Trophoblast cell (in vitro differentiated cells and primary cell): ENCODE measurements at regions not wholly inside any gene's neighbourhood (a gene's known extent, or its start where the extent isn't known, plus 50 kb on each side); places are given as distances from the start of the nearest gene placed in this dataset.

Experiments used
- DNase-seq, 2 donors: peaks; one replicate each; pipeline ENCODE4 v3.0.0-alpha.2; 2016
- H2AFZ ChIP-seq: 2 replicates; pipeline ENCODE4 v1.6.1; 2013; ENCODE audit warnings: low read length, moderate library complexity, mild to moderate bottlenecking; ENCODE audit not compliant: insufficient read depth, poor library complexity
- H2AK5ac ChIP-seq: 2 replicates; pipeline ENCODE4 v1.6.1; 2013; ENCODE audit warnings: mild to moderate bottlenecking, low read length
- H2BK120ac ChIP-seq: 2 replicates; pipeline ENCODE4 v1.6.1; 2013; ENCODE audit warnings: low read length, mild to moderate bottlenecking, moderate library complexity; ENCODE audit not compliant: insufficient read depth, poor library complexity
- H2BK12ac ChIP-seq: 2 replicates; pipeline ENCODE4 v1.6.1; 2013; ENCODE audit warnings: mild to moderate bottlenecking, low read length, moderate library complexity
- H2BK5ac ChIP-seq: 2 replicates; pipeline ENCODE4 v1.6.1; 2013; ENCODE audit warnings: low read length, low read depth, moderate library complexity, mild to moderate bottlenecking; ENCODE audit not compliant: poor library complexity
- H3K14ac ChIP-seq: 2 replicates; pipeline ENCODE4 v1.6.1; 2013; ENCODE audit warnings: mild to moderate bottlenecking, low read length
- H3K18ac ChIP-seq: 2 replicates; pipeline ENCODE4 v1.6.1; 2013; ENCODE audit warnings: mild to moderate bottlenecking, low read length
- H3K23ac ChIP-seq: 2 replicates; pipeline ENCODE4 v1.6.1; 2013; ENCODE audit warnings: low read length
- H3K27ac ChIP-seq: 2 replicates; pipeline ENCODE4 v1.5.1; 2013; ENCODE audit warnings: low read depth, mild to moderate bottlenecking, inconsistent platforms, low read length, moderate library complexity
- H3K27me3 ChIP-seq: 2 replicates; pipeline ENCODE4 v1.6.1; 2013; ENCODE audit warnings: inconsistent platforms, mild to moderate bottlenecking, low read length, moderate library complexity; ENCODE audit not compliant: insufficient read depth
- H3K36me3 ChIP-seq, 2 experiments: 1 replicate in 1 of 2; 2 replicates in 1 of 2; pipeline ENCODE4 v1.6.1; 2013; ENCODE audit warnings: low read length in 2 of 2, mild to moderate bottlenecking in 2 of 2, moderate library complexity in 1 of 2; ENCODE audit not compliant: insufficient read depth in 2 of 2, control insufficient read depth in 1 of 2
- H3K4ac ChIP-seq: 2 replicates; pipeline ENCODE4 v1.6.1; 2013; ENCODE audit warnings: low read depth, mild to moderate bottlenecking, low read length, moderate library complexity
- H3K4me1 ChIP-seq, 2 experiments: 1 replicate in 1 of 2; 2 replicates in 1 of 2; pipeline ENCODE4 v1.6.1; 2013; ENCODE audit warnings: low read length in 2 of 2, mild to moderate bottlenecking in 2 of 2, moderate library complexity in 1 of 2; ENCODE audit not compliant: insufficient read depth in 2 of 2, control insufficient read depth in 1 of 2
- H3K4me2 ChIP-seq: 2 replicates; pipeline ENCODE4 v1.6.1; 2013; ENCODE audit warnings: inconsistent platforms, mild to moderate bottlenecking, low read length, moderate library complexity
- H3K4me3 ChIP-seq: 2 replicates; pipeline ENCODE4 v1.5.1; 2013; ENCODE audit warnings: mild to moderate bottlenecking, low read depth, low read length, inconsistent platforms
- H3K79me1 ChIP-seq: one replicate; pipeline ENCODE4 v1.6.1; 2013; ENCODE audit warnings: low read length
- H3K79me2 ChIP-seq: 2 replicates; pipeline ENCODE4 v1.6.1; 2013; ENCODE audit warnings: low read length, mild to moderate bottlenecking; ENCODE audit not compliant: control insufficient read depth, insufficient read depth, poor library complexity
- H3K9ac ChIP-seq: 2 replicates; pipeline ENCODE4 v1.6.1; 2013; ENCODE audit warnings: mild to moderate bottlenecking, low read length
- H3K9me3 ChIP-seq: 2 replicates; pipeline ENCODE4 v1.6.1; 2013; ENCODE audit warnings: low read depth, mild to moderate bottlenecking, control low read depth, inconsistent platforms, low read length; ENCODE audit not compliant: insufficient read depth
- H4K12ac ChIP-seq: 2 replicates; pipeline ENCODE4 v1.6.1; 2013; ENCODE audit warnings: low read depth, mild to moderate bottlenecking, low read length, moderate library complexity
- H4K8ac ChIP-seq: 2 replicates; pipeline ENCODE4 v1.6.1; 2013; ENCODE audit warnings: low read depth, mild to moderate bottlenecking, low read length, moderate library complexity
- H4K91ac ChIP-seq: one replicate; pipeline ENCODE4 v1.6.1; 2013; ENCODE audit warnings: low read depth, mild to moderate bottlenecking, low read length, moderate library complexity
- WGBS: extraction: QIAGEN DNeasy Blood & Tissue Kit; methylation state at CpG from one replicate; pipeline ENCODE4 v1.1.7; 2013; ENCODE audit warnings: missing lambda C conversion rate; ENCODE audit not compliant: insufficient read length, insufficient coverage; ENCODE audit errors: extremely low coverage; 5-methylcytosine and 5-hydroxymethylcytosine counted together

- Histone ChIP-seq H3K27ac (no peak overlapping the region), H2AK5ac (no peak overlapping the region), H3K4me3 (no peak overlapping the region), H3K79me1 (no peaks in the 10 kb centered on the region), H2BK5ac (no peak overlapping the region), H3K27me3 (no peaks in the 10 kb centered on the region), H4K12ac (no peak overlapping the region), H3K79me2 (no peaks in the 10 kb centered on the region), H3K23ac (no peak overlapping the region), H2AFZ (no peak overlapping the region), H3K9ac (no peak overlapping the region), H4K91ac (no peak overlapping the region), H3K36me3 (no peaks in the 10 kb centered on the region), H3K4me2 (no peak overlapping the region), H3K4ac (no peak overlapping the region), H3K9me3 (no peaks in the 10 kb centered on the region), H4K8ac (no peak overlapping the region), H3K18ac (no peak overlapping the region), H3K14ac (no peak overlapping the region), H2BK120ac (no peak overlapping the region), H2BK12ac (no peak overlapping the region), H3K4me1 (no peaks in the 10 kb centered on the region)
- no CpG with 5 or more reads among the region's 2 CpGs for WGBS
- DNase-seq: no peak
Measured at GRCh38 chr2:58419983-58420382, 178.9 kb upstream of the FANCL start.

- H3K4me2 ChIP-seq: no peak overlapping the region
- no peak overlapping the region for H3K9ac ChIP-seq
- no peaks in the 10 kb centered on the region for H3K36me3 ChIP-seq
- no peak overlapping the region for H4K8ac ChIP-seq
- H3K4me1 ChIP-seq: no peaks in the 10 kb centered on the region
- no peaks in the 10 kb centered on the region for H3K79me1 ChIP-seq
- H4K12ac ChIP-seq: no peak overlapping the region
- H2BK120ac ChIP-seq: no peak overlapping the region
- no peak overlapping the region for H3K23ac ChIP-seq
- no peak overlapping the region for H3K14ac ChIP-seq
- no peak overlapping the region for H3K4me3 ChIP-seq
- H3K27ac ChIP-seq: no peak overlapping the region
- H2BK12ac ChIP-seq: no peak overlapping the region
- no peak overlapping the region for H2AK5ac ChIP-seq
- no peaks in the 10 kb centered on the region for H3K9me3 ChIP-seq
- WGBS: no CpG with 5 or more reads among the region's 3 CpGs
- no peaks in the 10 kb centered on the region for H3K27me3 ChIP-seq
- no peak overlapping the region for H2BK5ac ChIP-seq
- no peak overlapping the region for H3K4ac ChIP-seq
- H2AFZ ChIP-seq: no peak overlapping the region
- no peak for DNase-seq
- no peak overlapping the region for H4K91ac ChIP-seq
- H3K18ac ChIP-seq: no peak overlapping the region
- no peaks in the 10 kb centered on the region for H3K79me2 ChIP-seq
Measured at GRCh38 chr2:58416696-58417095, 175.6 kb upstream of the FANCL start.

- DNase-seq: no peak
- Histone ChIP-seq H3K9me3 (no peaks in the 10 kb centered on the region), H3K9ac (no peak overlapping the region), H3K4me1 (no peaks in the 10 kb centered on the region), H3K4ac (no peak overlapping the region), H2AFZ (no peak overlapping the region), H3K27ac (no peak overlapping the region), H3K27me3 (no peaks in the 10 kb centered on the region), H2AK5ac (no peak overlapping the region), H3K23ac (no peak overlapping the region), H4K8ac (no peak overlapping the region), H3K36me3 (no peaks in the 10 kb centered on the region), H4K91ac (no peak overlapping the region), H2BK12ac (no peak overlapping the region), H3K79me2 (no peaks in the 10 kb centered on the region), H3K4me3 (no peak overlapping the region), H3K79me1 (no peaks in the 10 kb centered on the region), H2BK120ac (no peak overlapping the region), H3K18ac (no peak overlapping the region), H2BK5ac (no peak overlapping the region), H4K12ac (no peak overlapping the region), H3K4me2 (no peak overlapping the region), H3K14ac (no peak overlapping the region)
- no CpG with 5 or more reads among the region's 2 CpGs for WGBS
Measured at GRCh38 chr2:58414506-58414905, 173.4 kb upstream of the FANCL start.

DNA sequence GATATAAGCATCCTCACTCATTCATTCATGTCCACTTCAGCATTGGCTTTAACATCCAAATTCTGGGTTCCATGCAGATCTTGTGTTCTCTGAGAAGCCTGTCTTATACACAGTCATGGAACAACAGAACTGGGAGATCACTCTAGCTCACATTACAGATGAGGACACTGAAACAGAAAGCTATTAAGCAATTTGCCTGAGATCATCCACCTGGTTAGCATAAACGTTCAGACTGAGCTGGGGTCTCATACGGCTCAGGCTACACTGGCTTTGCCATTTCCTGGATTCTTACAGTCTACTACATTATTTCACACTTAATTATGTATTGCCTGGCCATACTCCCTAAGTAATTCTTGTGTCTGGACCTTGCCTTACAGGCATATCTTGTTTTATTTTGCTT is 169.4 kb upstream of the FANCL start:
- WGBS: no CpG with 5 or more reads among the region's 2 CpGs
- H3K4ac ChIP-seq: no peak overlapping the region
- H2BK5ac ChIP-seq: no peak overlapping the region
- no peaks in the 10 kb centered on the region for H3K9me3 ChIP-seq
- no peak overlapping the region for H2AFZ ChIP-seq
- no peak overlapping the region for H2AK5ac ChIP-seq
- H3K18ac ChIP-seq: no peak overlapping the region
- no peak overlapping the region for H3K23ac ChIP-seq
- no peak overlapping the region for H3K14ac ChIP-seq
- H4K8ac ChIP-seq: no peak overlapping the region
- H2BK12ac ChIP-seq: no peak overlapping the region
- H4K12ac ChIP-seq: no peak overlapping the region
- H3K79me1 ChIP-seq: no peaks in the 10 kb centered on the region
- no peak overlapping the region for H3K27ac ChIP-seq
- no peak overlapping the region for H4K91ac ChIP-seq
- H3K4me3 ChIP-seq: no peak overlapping the region
- no peak for DNase-seq
- H2BK120ac ChIP-seq: no peak overlapping the region
- H3K9ac ChIP-seq: no peak overlapping the region
- no peak overlapping the region for H3K4me2 ChIP-seq
- no peaks in the 10 kb centered on the region for H3K79me2 ChIP-seq
- no peaks in the 10 kb centered on the region for H3K27me3 ChIP-seq
- H3K4me1 ChIP-seq: no peaks in the 10 kb centered on the region
- no peaks in the 10 kb centered on the region for H3K36me3 ChIP-seq
